ENCODE measurements at regions not wholly inside any gene's neighbourhood (a gene's known extent, or its start where the extent isn't known, plus 50 kb on each side); places are given as distances from the start of the nearest gene placed in this dataset.

- no peak overlapping the region for H3K4me3 ChIP-seq (ENCODE audit: low read depth, low read length, poor library complexity, severe bottlenecking)
- CTCF ChIA-PET = interaction anchor here (0.6 to 1.7 kb wide), 2 partner anchors 35 to 198 kb away, joined by 4 to 23 read pairs; no protein-coding TSS in a partner anchor
- BruUV-seq (replicated peaks) = no TSS peak
- H3K4me1 ChIP-seq (ENCODE audit: insufficient read depth, low read length, poor library complexity, severe bottlenecking) = no peaks in the 10 kb centered on the region
- TF ChIP-seq EZH2 (IDR thresholded peaks at IDR 0.05; ENCODE audit: borderline replicate concordance, low read depth, low read length, poor library complexity, severe bottlenecking) = no peak
- no peak for TF ChIP-seq CTCF (conservative IDR thresholded peaks at IDR 0.05; ENCODE audit: low read depth, low read length)
- H3K27ac ChIP-seq (ENCODE audit: low read depth, low read length, poor library complexity, severe bottlenecking) = no peak overlapping the region
- H3K9me3 ChIP-seq (ENCODE audit: low read depth, low read length, poor library complexity, severe bottlenecking) = no peaks in the 10 kb centered on the region
- H3K36me3 ChIP-seq (ENCODE audit: insufficient read depth, low read length, poor library complexity, severe bottlenecking) = no peaks in the 10 kb centered on the region
- POLR2A ChIA-PET (ENCODE audit: low non-redundant PET) = interaction anchor here (1.0 kb wide), 1 partner anchor 89 kb away, joined by 4 read pairs; the partner anchor contains the start of gene RPS29
- DNase-seq (ENCODE audit: low spot score) = no peak
- intact Hi-C loops (cut with micrococcal nuclease; ENCODE audit: unreplicated experiment) = loop anchor here (5.0 kb wide), 1 partner anchor 35 kb away; no protein-coding TSS in a partner anchor
- H3K27me3 ChIP-seq (replicated peaks; ENCODE audit: insufficient read depth, low read depth, low read length, poor library complexity) = peaks cover 10% of the 10 kb centered on the region
Observed at GRCh38 chr14:49497267-49497666, 88.9 kb downstream of the RPS29 start.

GRCh38 chr14:49494836-49495235, 91.3 kb downstream of the RPS29 start:
- intact Hi-C loops (cut with micrococcal nuclease; ENCODE audit: unreplicated experiment) = loop anchor here (5.0 kb wide), 1 partner anchor 33 kb away; no protein-coding TSS in a partner anchor
- Histone ChIP-seq H3K4me1 (ENCODE audit: insufficient read depth, low read length, poor library complexity, severe bottlenecking) (no peaks in the 10 kb centered on the region), H3K27me3 (replicated peaks; ENCODE audit: insufficient read depth, low read depth, low read length, poor library complexity) (no peaks in the 10 kb centered on the region), H3K4me3 (ENCODE audit: low read depth, low read length, poor library complexity, severe bottlenecking) (no peak overlapping the region), H3K27ac (ENCODE audit: low read depth, low read length, poor library complexity, severe bottlenecking) (no peak overlapping the region), H3K36me3 (ENCODE audit: insufficient read depth, low read length, poor library complexity, severe bottlenecking) (no peaks in the 10 kb centered on the region), H3K9me3 (ENCODE audit: low read depth, low read length, poor library complexity, severe bottlenecking) (no peaks in the 10 kb centered on the region)
- BruUV-seq (replicated peaks) = no TSS peak
- no peak for TF ChIP-seq CTCF (conservative IDR thresholded peaks at IDR 0.05; ENCODE audit: low read depth, low read length)
- no peak for TF ChIP-seq EZH2 (IDR thresholded peaks at IDR 0.05; ENCODE audit: borderline replicate concordance, low read depth, low read length, poor library complexity, severe bottlenecking)
- CTCF ChIA-PET = no interaction called here
- POLR2A ChIA-PET (ENCODE audit: low non-redundant PET) = no interaction called here
- no peak for DNase-seq (ENCODE audit: low spot score)

GRCh38 chr14:49493557-49493956, 92.6 kb downstream of the RPS29 start:
- CTCF ChIA-PET = no interaction called here
- Histone ChIP-seq H3K9me3 (ENCODE audit: low read depth, low read length, poor library complexity, severe bottlenecking) (no peaks in the 10 kb centered on the region), H3K36me3 (ENCODE audit: insufficient read depth, low read length, poor library complexity, severe bottlenecking) (no peaks in the 10 kb centered on the region), H3K27ac (ENCODE audit: low read depth, low read length, poor library complexity, severe bottlenecking) (no peak overlapping the region), H3K4me1 (ENCODE audit: insufficient read depth, low read length, poor library complexity, severe bottlenecking) (no peaks in the 10 kb centered on the region), H3K4me3 (ENCODE audit: low read depth, low read length, poor library complexity, severe bottlenecking) (no peak overlapping the region), H3K27me3 (replicated peaks; ENCODE audit: insufficient read depth, low read depth, low read length, poor library complexity) (no peaks in the 10 kb centered on the region)
- TF ChIP-seq EZH2 (IDR thresholded peaks at IDR 0.05; ENCODE audit: borderline replicate concordance, low read depth, low read length, poor library complexity, severe bottlenecking) (no peak), CTCF (conservative IDR thresholded peaks at IDR 0.05; ENCODE audit: low read depth, low read length) (no peak)
- POLR2A ChIA-PET (ENCODE audit: low non-redundant PET) = no interaction called here
- BruUV-seq (replicated peaks) = no TSS peak
- no peak for DNase-seq (ENCODE audit: low spot score)
- intact Hi-C loops (cut with micrococcal nuclease; ENCODE audit: unreplicated experiment) = no loop called here
